WTC11 (cell line): ENCODE measurements at regions not wholly inside any gene's neighbourhood (a gene's known extent, or its start where the extent isn't known, plus 50 kb on each side); places are given as distances from the start of the nearest gene placed in this dataset.

Source experiments
- CTCF ChIP-seq: fragments of 200-600 bp; IDR thresholded peaks from 2 replicates; pipeline ENCODE4 v1.8.0; 2022; ENCODE audit warnings: antibody characterized with exemption
- ELF4 ChIP-seq: sonication (generic); formaldehyde crosslinking; IDR thresholded peaks from 2 replicates; pipeline ENCODE4 v1.8.1; 2022; ENCODE audit warnings: low read depth, mild to moderate bottlenecking, moderate library complexity, missing genetic modification reagents
- FOXJ3 ChIP-seq: sonication (generic); formaldehyde crosslinking; IDR thresholded peaks from 2 replicates; pipeline ENCODE4 v1.9.0; 2021; ENCODE audit warnings: missing genetic modification reagents, mild to moderate bottlenecking, borderline replicate concordance
- NR1H2 ChIP-seq: sonication (generic); formaldehyde crosslinking; IDR thresholded peaks from 2 replicates; pipeline ENCODE4 v1.9.0; 2021; ENCODE audit warnings: mild to moderate bottlenecking, moderate library complexity, missing genetic modification reagents
- PRDM15 ChIP-seq: sonication (generic); formaldehyde crosslinking; IDR thresholded peaks from 2 replicates; pipeline ENCODE4 v1.8.0; 2022; ENCODE audit warnings: missing genetic modification reagents
- TEAD4 ChIP-seq: sonication (generic); formaldehyde crosslinking; IDR thresholded peaks from 2 replicates; pipeline ENCODE4 v1.8.0; 2022; ENCODE audit warnings: mild to moderate bottlenecking, missing genetic modification reagents
- ZNF219 ChIP-seq: sonication (generic); formaldehyde crosslinking; IDR thresholded peaks from 2 replicates; pipeline ENCODE4 v1.8.0; 2023; ENCODE audit warnings: missing genetic modification reagents, mild to moderate bottlenecking, borderline replicate concordance
- ZNF512 ChIP-seq: sonication (generic); formaldehyde crosslinking; IDR thresholded peaks from 2 replicates; pipeline ENCODE4 v1.8.1; 2022; ENCODE audit warnings: missing genetic modification reagents, borderline replicate concordance
- TF ChIP-seq, protein P1 (sequence below): fragments of 250-450 bp; sonication (Bioruptor Pico); conservative IDR thresholded peaks from 2 replicates; pipeline ENCODE4 v1.9.0; 2021; ENCODE audit warnings: mild to moderate bottlenecking

DNA sequence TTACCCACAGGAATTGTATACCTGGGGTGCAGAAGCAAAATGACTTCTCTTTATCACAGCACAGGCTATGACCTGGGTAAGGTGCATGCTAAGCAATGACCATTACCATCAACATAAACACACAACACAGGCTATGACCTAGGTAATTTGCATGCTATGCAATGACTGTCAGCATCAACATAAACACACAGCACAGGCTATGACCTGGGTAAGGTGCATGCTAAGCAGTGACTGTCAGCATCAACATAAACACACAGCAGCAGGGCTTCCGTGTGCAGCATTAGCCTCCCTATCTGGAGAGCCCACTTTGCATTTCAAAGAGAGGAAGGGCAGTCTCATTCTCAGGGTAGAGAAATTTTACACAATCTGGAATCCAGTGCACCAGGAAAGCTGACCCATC is 583.0 kb downstream of the TMEM121 start:
- TF ChIP-seq CTCF (no peak), TEAD4 (CRISPR knock-in tag) (no peak), FOXJ3 (CRISPR knock-in tag) (no peak), ELF4 (CRISPR knock-in tag) (no peak), ZNF219 (CRISPR knock-in tag) (no peak), ZNF512 (no peak), NR1H2 (CRISPR knock-in tag) (no peak), PRDM15 (CRISPR knock-in tag) (no peak)
- TF ChIP-seq, protein P1, sequence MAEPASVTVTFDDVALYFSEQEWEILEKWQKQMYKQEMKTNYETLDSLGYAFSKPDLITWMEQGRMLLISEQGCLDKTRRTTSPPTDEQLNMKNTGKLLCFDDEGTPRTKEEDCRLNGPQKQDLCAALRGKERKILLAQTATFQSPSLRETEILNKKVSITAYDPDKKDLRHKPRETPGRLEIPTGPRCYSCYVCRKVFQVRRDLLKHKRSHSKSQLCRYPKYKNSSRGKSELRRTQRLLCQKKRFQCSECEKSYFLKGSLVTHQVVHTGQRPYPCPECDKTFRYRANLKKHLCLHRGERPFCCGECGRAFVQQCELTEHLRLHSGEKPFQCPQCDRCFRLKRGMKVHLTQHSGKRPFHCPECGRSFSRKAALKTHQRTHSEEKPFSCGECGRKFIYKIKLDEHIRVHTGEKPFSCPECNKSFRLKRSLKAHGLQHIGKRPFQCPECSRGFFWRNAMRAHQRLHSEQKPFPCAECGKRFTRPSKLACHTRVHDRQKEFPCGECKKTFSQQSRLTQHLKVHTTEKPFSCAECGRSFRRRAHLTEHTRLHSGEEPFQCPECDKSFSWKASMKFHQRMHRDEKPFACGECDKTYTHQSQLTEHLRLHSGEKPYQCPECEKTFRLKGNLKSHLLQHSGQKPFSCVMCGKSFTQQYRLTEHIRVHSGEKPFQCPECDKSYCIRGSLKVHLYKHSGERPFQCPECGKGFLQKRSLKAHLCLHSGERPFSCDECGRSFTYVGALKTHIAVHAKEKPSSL (CRISPR knock-in tag) = no peak
